Mucosa of descending colon (tissue), 3 donors: ENCODE measurements at regions not wholly inside any gene's neighbourhood (a gene's known extent, or its start where the extent isn't known, plus 50 kb on each side); places are given as distances from the start of the nearest gene placed in this dataset.

Source experiments
- ATAC-seq: fragments of 200-7000 bp; cut with Tn5 transposase; one replicate; pipeline ENCODE4 v1.9.1; 2020; ENCODE audit warnings: mild to moderate bottlenecking, moderate library complexity
- DNase-seq, 3 donors: peaks; one replicate each; pipeline ENCODE4 v3.0.0-alpha.2; 2020
- H3K36me3 ChIP-seq: fragments of 200-600 bp; one replicate; pipeline ENCODE4 v1.8.0; 2021; ENCODE audit warnings: low read depth, mild to moderate bottlenecking
- H3K4me1 ChIP-seq: fragments of 200-600 bp; one replicate; pipeline ENCODE4 v1.8.0; 2021; ENCODE audit warnings: low read depth, mild to moderate bottlenecking
- H3K4me3 ChIP-seq: fragments of 200-600 bp; one replicate; pipeline ENCODE4 v1.8.0; 2021; ENCODE audit warnings: mild to moderate bottlenecking
- H3K9me3 ChIP-seq: fragments of 200-600 bp; one replicate; pipeline ENCODE4 v1.8.0; 2021; ENCODE audit warnings: mild to moderate bottlenecking
- CTCF ChIP-seq: fragments of 200-600 bp; IDR thresholded peaks from one replicate; pipeline ENCODE4 v1.8.0; 2022; ENCODE audit warnings: antibody characterized with exemption, mild to moderate bottlenecking
- intact Hi-C, 2 donors: fragments of 100-400 bp; cut with DNase I in 1 of 2; cut with micrococcal nuclease in 1 of 2; formaldehyde crosslinking; loops; one replicate each; pipeline versions ENCODE4 v1.11.0 to v1.11.1; 2022; cut with DNase I, micrococcal nuclease
- donor health status: DM: no; HTN: no; CAD: no; lungs with moderate emphysema.
- donor health status: DM: no; HTN: no; CAD: no.
- donor health status: DM: no; HTN: yes; CAD: no.

- DNase-seq (no peak), ATAC-seq (no peak)
- H3K4me1 ChIP-seq: no peaks in the 10 kb centered on the region
- no peak for TF ChIP-seq CTCF
- no peak overlapping the region for H3K4me3 ChIP-seq
- H3K36me3 ChIP-seq: no peaks in the 10 kb centered on the region
- intact Hi-C loops: no loop called here
- no peaks in the 10 kb centered on the region for H3K9me3 ChIP-seq
Observed at GRCh38 chr7:13581097-13581496, 408.4 kb downstream of the ETV1 start.

GRCh38 chr7:13593854-13594253 lies 395.6 kb downstream of the ETV1 start:
- intact Hi-C loops: no loop called here
- Histone ChIP-seq H3K4me1 (no peaks in the 10 kb centered on the region), H3K4me3 (no peak overlapping the region), H3K36me3 (no peaks in the 10 kb centered on the region), H3K9me3 (peaks cover 7% of the 10 kb centered on the region)
- DNase-seq (no peak), ATAC-seq (no peak)
- no peak for TF ChIP-seq CTCF

- intact Hi-C loops: no loop called here
- Histone ChIP-seq H3K36me3 (no peaks in the 10 kb centered on the region), H3K4me1 (no peaks in the 10 kb centered on the region), H3K9me3 (no peaks in the 10 kb centered on the region), H3K4me3 (no peak overlapping the region)
- DNase-seq: no peak
- no peak for TF ChIP-seq CTCF
- no peak for ATAC-seq
Observed at GRCh38 chr7:13602036-13602435, 387.4 kb downstream of the ETV1 start.

- H3K4me3 ChIP-seq: no peak overlapping the region
- DNase-seq (no peak), ATAC-seq (no peak)
- TF ChIP-seq CTCF: no peak
- no peaks in the 10 kb centered on the region for H3K4me1 ChIP-seq
- intact Hi-C loops: no loop called here
- H3K36me3 ChIP-seq: no peaks in the 10 kb centered on the region
- no peaks in the 10 kb centered on the region for H3K9me3 ChIP-seq
Observed at GRCh38 chr7:13603016-13603415, 386.4 kb downstream of the ETV1 start.

GRCh38 chr7:13603661-13604060 lies 385.8 kb downstream of the ETV1 start:
- intact Hi-C loops: no loop called here
- no peak for TF ChIP-seq CTCF
- no peak for DNase-seq
- H3K4me3 ChIP-seq: no peak overlapping the region
- H3K4me1 ChIP-seq: no peaks in the 10 kb centered on the region
- no peak for ATAC-seq
- H3K36me3 ChIP-seq: no peaks in the 10 kb centered on the region
- no peaks in the 10 kb centered on the region for H3K9me3 ChIP-seq

- Histone ChIP-seq H3K4me1 (no peaks in the 10 kb centered on the region), H3K36me3 (no peaks in the 10 kb centered on the region), H3K9me3 (no peaks in the 10 kb centered on the region), H3K4me3 (no peak overlapping the region)
- DNase-seq (no peak), ATAC-seq (no peak)
- no peak for TF ChIP-seq CTCF
- intact Hi-C loops: no loop called here
Observed at GRCh38 chr7:13604178-13604577, 385.3 kb downstream of the ETV1 start.
